Loucy (cell line): ENCODE measurements at regions not wholly inside any gene's neighbourhood (a gene's known extent, or its start where the extent isn't known, plus 50 kb on each side); places are given as distances from the start of the nearest gene placed in this dataset.

Experiments used
- H2AFZ ChIP-seq: fragments of 200-600 bp; sonication (generic); 2 replicates; pipeline ENCODE4 v1.6.0; 2016; ENCODE audit warnings: antibody characterized with exemption, mild to moderate bottlenecking, low read length, moderate library complexity
- H3F3A ChIP-seq: fragments of 200-600 bp; 2 replicates; pipeline ENCODE4 v1.6.0; 2016; ENCODE audit warnings: antibody characterized with exemption, low read depth, mild to moderate bottlenecking
- H3K27me3 ChIP-seq: fragments of 200-600 bp; sonication (generic); 2 replicates; pipeline ENCODE4 v1.6.1; 2014; ENCODE audit warnings: low read length, mild to moderate bottlenecking; ENCODE audit not compliant: insufficient read depth, poor library complexity, severe bottlenecking
- H3K36me3 ChIP-seq: fragments of 200-600 bp; sonication (generic); 2 replicates; pipeline ENCODE4 v1.6.1; 2016; ENCODE audit warnings: low read length; ENCODE audit not compliant: insufficient read depth
- H3K4me1 ChIP-seq: fragments of 200-600 bp; sonication (generic); 2 replicates; pipeline ENCODE4 v1.5.1; 2014; ENCODE audit warnings: low read length, mild to moderate bottlenecking; ENCODE audit not compliant: insufficient read depth, poor library complexity, severe bottlenecking
- H3K4me2 ChIP-seq: fragments of 200-600 bp; sonication (generic); 2 replicates; pipeline ENCODE4 v1.6.0; 2014; ENCODE audit warnings: antibody characterized with exemption, low read length, low read depth, mild to moderate bottlenecking; ENCODE audit not compliant: poor library complexity, severe bottlenecking
- H3K4me3 ChIP-seq: fragments of 200-600 bp; sonication (generic); 2 replicates; pipeline ENCODE4 v1.5.1; 2014; ENCODE audit warnings: low read length, mild to moderate bottlenecking, mixed read lengths; ENCODE audit not compliant: poor library complexity, severe bottlenecking
- H3K79me2 ChIP-seq: fragments of 200-600 bp; sonication (generic); 2 replicates; pipeline ENCODE4 v1.6.1; 2014; ENCODE audit warnings: low read length; ENCODE audit not compliant: insufficient read depth
- H3K9ac ChIP-seq: fragments of 200-600 bp; sonication (generic); 2 replicates; pipeline ENCODE4 v1.6.0; 2014; ENCODE audit warnings: mild to moderate bottlenecking, low read depth, low read length, moderate library complexity; ENCODE audit not compliant: poor library complexity, severe bottlenecking
- H3K9me2 ChIP-seq: fragments of 200-600 bp; sonication (generic); replicated peaks from 2 replicates; pipeline ENCODE4 v1.6.1; 2016; ENCODE audit warnings: low read depth, low read length, mixed read lengths
- H3K9me3 ChIP-seq: fragments of 200-600 bp; sonication (generic); 2 replicates; pipeline ENCODE4 v1.6.1; 2014; ENCODE audit warnings: mild to moderate bottlenecking, antibody characterized with exemption, low read length, low read depth; ENCODE audit not compliant: insufficient read depth
- H4K20me1 ChIP-seq: fragments of 200-600 bp; sonication (generic); 2 replicates; pipeline ENCODE4 v1.6.0; 2014; ENCODE audit warnings: antibody characterized with exemption, low read length, mild to moderate bottlenecking; ENCODE audit not compliant: insufficient read depth, poor library complexity, severe bottlenecking
- EZH2phosphoT487 ChIP-seq: fragments of 200-600 bp; IDR thresholded peaks from 2 replicates; pipeline ENCODE4 v1.6.1; 2018; ENCODE audit warnings: antibody characterized with exemption, mild to moderate bottlenecking, moderate library complexity, borderline replicate concordance
- TF ChIP-seq, protein P1 (sequence below): fragments of 200-600 bp; sonication (generic); conservative IDR thresholded peaks from 2 replicates; pipeline ENCODE4 v1.5.1; 2014; ENCODE audit warnings: mild to moderate bottlenecking, antibody characterized with exemption, low read length

GRCh38 chr5:106801554-106801953, 869.2 kb downstream of the EFNA5 start:
- no peaks in the 10 kb centered on the region for H3K9me3 ChIP-seq
- H3K4me1 ChIP-seq = peaks cover 4% of the 10 kb centered on the region
- peak overlapping the region; percentile 48 for H3K4me2 ChIP-seq
- no peak overlapping the region for H2AFZ ChIP-seq
- no peaks in the 10 kb centered on the region for H3K36me3 ChIP-seq
- no peak for TF ChIP-seq EZH2phosphoT487
- TF ChIP-seq, protein P1, sequence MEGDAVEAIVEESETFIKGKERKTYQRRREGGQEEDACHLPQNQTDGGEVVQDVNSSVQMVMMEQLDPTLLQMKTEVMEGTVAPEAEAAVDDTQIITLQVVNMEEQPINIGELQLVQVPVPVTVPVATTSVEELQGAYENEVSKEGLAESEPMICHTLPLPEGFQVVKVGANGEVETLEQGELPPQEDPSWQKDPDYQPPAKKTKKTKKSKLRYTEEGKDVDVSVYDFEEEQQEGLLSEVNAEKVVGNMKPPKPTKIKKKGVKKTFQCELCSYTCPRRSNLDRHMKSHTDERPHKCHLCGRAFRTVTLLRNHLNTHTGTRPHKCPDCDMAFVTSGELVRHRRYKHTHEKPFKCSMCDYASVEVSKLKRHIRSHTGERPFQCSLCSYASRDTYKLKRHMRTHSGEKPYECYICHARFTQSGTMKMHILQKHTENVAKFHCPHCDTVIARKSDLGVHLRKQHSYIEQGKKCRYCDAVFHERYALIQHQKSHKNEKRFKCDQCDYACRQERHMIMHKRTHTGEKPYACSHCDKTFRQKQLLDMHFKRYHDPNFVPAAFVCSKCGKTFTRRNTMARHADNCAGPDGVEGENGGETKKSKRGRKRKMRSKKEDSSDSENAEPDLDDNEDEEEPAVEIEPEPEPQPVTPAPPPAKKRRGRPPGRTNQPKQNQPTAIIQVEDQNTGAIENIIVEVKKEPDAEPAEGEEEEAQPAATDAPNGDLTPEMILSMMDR = no peak
- H3K79me2 ChIP-seq = no peaks in the 10 kb centered on the region
- peak overlapping the region; percentile 29 for H3K4me3 ChIP-seq
- no peaks in the 10 kb centered on the region for H4K20me1 ChIP-seq
- no peaks in the 10 kb centered on the region for H3K9me2 ChIP-seq
- H3K27me3 ChIP-seq = no peaks in the 10 kb centered on the region
- no peak overlapping the region for H3K9ac ChIP-seq
- no peaks in the 10 kb centered on the region for H3F3A ChIP-seq

DNA sequence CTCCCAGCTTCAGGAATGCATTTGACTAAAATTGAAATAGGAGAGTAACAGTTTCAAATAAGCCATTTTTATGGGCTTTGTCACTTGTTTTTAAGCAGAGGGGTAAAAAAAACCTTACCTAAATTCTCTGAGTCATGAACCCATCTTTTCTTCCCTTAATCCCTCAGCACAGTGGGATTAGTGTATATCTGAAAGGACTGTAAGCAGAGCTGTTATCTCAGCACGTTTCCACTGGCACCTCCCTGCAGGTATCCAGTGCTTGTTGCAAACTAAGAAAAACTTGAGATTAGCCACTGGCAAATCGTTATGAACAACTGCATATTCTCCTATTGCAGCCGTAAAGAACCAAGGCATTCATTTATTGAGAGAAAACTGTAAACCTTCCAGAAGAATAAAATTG, 872.7 kb downstream of the EFNA5 start:
- Histone ChIP-seq H3F3A (no peaks in the 10 kb centered on the region), H3K9me3 (no peaks in the 10 kb centered on the region), H3K9ac (no peak overlapping the region), H3K4me2 (no peak overlapping the region), H3K79me2 (no peaks in the 10 kb centered on the region), H3K4me1 (peaks cover 4% of the 10 kb centered on the region), H4K20me1 (no peaks in the 10 kb centered on the region), H3K9me2 (no peaks in the 10 kb centered on the region), H3K4me3 (no peak overlapping the region), H3K36me3 (no peaks in the 10 kb centered on the region), H2AFZ (no peak overlapping the region), H3K27me3 (no peaks in the 10 kb centered on the region)
- TF ChIP-seq EZH2phosphoT487 = no peak
- TF ChIP-seq, protein P1 = no peak

DNA sequence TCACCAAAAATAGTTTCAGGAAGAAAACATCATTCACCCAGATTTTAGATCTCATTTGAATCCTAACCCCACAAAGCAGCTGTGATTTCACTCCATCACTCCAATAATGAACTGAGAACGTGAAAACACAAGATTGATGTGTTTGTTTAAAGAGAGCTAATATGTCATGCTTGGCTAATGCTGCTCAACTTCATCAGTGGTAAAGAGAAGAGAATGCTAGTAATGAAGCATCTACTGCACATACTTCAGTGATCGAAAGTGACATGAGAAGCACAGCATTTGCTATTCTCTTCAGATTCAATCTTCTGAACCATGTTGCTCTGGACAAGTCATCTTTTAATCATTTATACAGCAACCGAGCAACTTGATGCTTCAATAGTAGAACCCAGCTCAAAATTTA, 874.7 kb downstream of the EFNA5 start:
- H3K4me2 ChIP-seq = no peak overlapping the region
- no peaks in the 10 kb centered on the region for H3K9me2 ChIP-seq
- H2AFZ ChIP-seq = no peak overlapping the region
- no peaks in the 10 kb centered on the region for H3K36me3 ChIP-seq
- no peaks in the 10 kb centered on the region for H3K27me3 ChIP-seq
- H3K79me2 ChIP-seq = no peaks in the 10 kb centered on the region
- no peaks in the 10 kb centered on the region for H3F3A ChIP-seq
- no peaks in the 10 kb centered on the region for H4K20me1 ChIP-seq
- no peaks in the 10 kb centered on the region for H3K9me3 ChIP-seq
- no peak overlapping the region for H3K9ac ChIP-seq
- H3K4me1 ChIP-seq = peaks cover under 1% of the 10 kb centered on the region
- TF ChIP-seq, protein P1 = no peak
- no peak for TF ChIP-seq EZH2phosphoT487
- no peak overlapping the region for H3K4me3 ChIP-seq
